ENCODE measurements at regions not wholly inside any gene's neighbourhood (a gene's known extent, or its start where the extent isn't known, plus 50 kb on each side); places are given as distances from the start of the nearest gene placed in this dataset.

GRCh38 chr19:30167976-30168635, 204.1 kb upstream of the ZNF536 start:
- TF ChIP-seq NR2C1 (IDR thresholded peaks at IDR 0.05) (no peak), TCF12 (IDR thresholded peaks at IDR 0.05; ENCODE audit: low read depth, low read length) (no peak), SP1 (IDR thresholded peaks at IDR 0.05; ENCODE audit: low read depth, low read length) (no peak), ESRRA (IDR thresholded peaks at IDR 0.05; ENCODE audit: low read length) (no peak), SUZ12 (IDR thresholded peaks at IDR 0.05; ENCODE audit: unreplicated experiment) (no peak), MXI1 (IDR thresholded peaks at IDR 0.05; ENCODE audit: low read depth, low read length) (no peak), SKIL (IDR thresholded peaks at IDR 0.05; ENCODE audit: low read depth, poor library complexity, severe bottlenecking) (no peak), ASH2L (IDR thresholded peaks at IDR 0.05; ENCODE audit: borderline replicate concordance, low read depth) (no peak), TAF1 (IDR thresholded peaks at IDR 0.05; ENCODE audit: borderline replicate concordance, low read depth, low read length) (no peak)
- TF ChIP-seq, protein P1, sequence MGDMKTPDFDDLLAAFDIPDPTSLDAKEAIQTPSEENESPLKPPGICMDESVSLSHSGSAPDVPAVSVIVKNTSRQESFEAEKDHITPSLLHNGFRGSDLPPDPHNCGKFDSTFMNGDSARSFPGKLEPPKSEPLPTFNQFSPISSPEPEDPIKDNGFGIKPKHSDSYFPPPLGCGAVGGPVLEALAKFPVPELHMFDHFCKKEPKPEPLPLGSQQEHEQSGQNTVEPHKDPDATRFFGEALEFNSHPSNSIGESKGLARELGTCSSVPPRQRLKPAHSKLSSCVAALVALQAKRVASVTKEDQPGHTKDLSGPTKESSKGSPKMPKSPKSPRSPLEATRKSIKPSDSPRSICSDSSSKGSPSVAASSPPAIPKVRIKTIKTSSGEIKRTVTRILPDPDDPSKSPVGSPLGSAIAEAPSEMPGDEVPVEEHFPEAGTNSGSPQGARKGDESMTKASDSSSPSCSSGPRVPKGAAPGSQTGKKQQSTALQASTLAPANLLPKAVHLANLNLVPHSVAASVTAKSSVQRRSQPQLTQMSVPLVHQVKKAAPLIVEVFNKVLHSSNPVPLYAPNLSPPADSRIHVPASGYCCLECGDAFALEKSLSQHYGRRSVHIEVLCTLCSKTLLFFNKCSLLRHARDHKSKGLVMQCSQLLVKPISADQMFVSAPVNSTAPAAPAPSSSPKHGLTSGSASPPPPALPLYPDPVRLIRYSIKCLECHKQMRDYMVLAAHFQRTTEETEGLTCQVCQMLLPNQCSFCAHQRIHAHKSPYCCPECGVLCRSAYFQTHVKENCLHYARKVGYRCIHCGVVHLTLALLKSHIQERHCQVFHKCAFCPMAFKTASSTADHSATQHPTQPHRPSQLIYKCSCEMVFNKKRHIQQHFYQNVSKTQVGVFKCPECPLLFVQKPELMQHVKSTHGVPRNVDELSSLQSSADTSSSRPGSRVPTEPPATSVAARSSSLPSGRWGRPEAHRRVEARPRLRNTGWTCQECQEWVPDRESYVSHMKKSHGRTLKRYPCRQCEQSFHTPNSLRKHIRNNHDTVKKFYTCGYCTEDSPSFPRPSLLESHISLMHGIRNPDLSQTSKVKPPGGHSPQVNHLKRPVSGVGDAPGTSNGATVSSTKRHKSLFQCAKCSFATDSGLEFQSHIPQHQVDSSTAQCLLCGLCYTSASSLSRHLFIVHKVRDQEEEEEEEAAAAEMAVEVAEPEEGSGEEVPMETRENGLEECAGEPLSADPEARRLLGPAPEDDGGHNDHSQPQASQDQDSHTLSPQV (IDR thresholded peaks at IDR 0.05), result no peak
- TF ChIP-seq, protein P2, sequence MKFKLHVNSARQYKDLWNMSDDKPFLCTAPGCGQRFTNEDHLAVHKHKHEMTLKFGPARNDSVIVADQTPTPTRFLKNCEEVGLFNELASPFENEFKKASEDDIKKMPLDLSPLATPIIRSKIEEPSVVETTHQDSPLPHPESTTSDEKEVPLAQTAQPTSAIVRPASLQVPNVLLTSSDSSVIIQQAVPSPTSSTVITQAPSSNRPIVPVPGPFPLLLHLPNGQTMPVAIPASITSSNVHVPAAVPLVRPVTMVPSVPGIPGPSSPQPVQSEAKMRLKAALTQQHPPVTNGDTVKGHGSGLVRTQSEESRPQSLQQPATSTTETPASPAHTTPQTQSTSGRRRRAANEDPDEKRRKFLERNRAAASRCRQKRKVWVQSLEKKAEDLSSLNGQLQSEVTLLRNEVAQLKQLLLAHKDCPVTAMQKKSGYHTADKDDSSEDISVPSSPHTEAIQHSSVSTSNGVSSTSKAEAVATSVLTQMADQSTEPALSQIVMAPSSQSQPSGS (IDR thresholded peaks at IDR 0.05; ENCODE audit: low read length), result no peak
- DNase-seq (ENCODE audit: low read depth, low spot score) (no peak), FAIRE-seq (no peak), ATAC-seq (no peak)
- no peak overlapping the region for H3K9ac ChIP-seq (ENCODE audit: control insufficient read depth, insufficient read depth, low read length)
- no peaks in the 10 kb centered on the region for H3K9me3 ChIP-seq (replicated peaks; ENCODE audit: control insufficient read depth, insufficient read depth, low read length)
- in situ Hi-C loops (cut with MboI), result no loop called here
- ChIA-PET POLR2A (interaction anchor here (0.6 kb wide), 1 partner anchor 499 kb away, joined by 5 read pairs; no protein-coding TSS in a partner anchor), RAD21 (ENCODE audit: unreplicated experiment) (no interaction called here), SMC1A (ENCODE audit: uncharacterized antibody, unreplicated experiment) (no interaction called here), CTCF (no interaction called here)
- WGBS (ENCODE audit: insufficient coverage, insufficient replicate concordance, low lambda C conversion rate, missing lambda C conversion rate), result 38% methylated on average over 13 of the region's 13 CpGs
- H3K36me3 ChIP-seq (ENCODE audit: control insufficient read depth in 2 of 2, insufficient read depth in 2 of 2, low read length in 1 of 2), result no peaks in the 10 kb centered on the region
- no TSS peak for BruUV-seq (replicated peaks)
- H3K79me2 ChIP-seq (ENCODE audit: control insufficient read depth, insufficient read depth, low read length), result no peaks in the 10 kb centered on the region
- intact Hi-C loops (cut with micrococcal nuclease; ENCODE audit: unreplicated experiment), result no loop called here
- no peaks in the 10 kb centered on the region for H4K20me1 ChIP-seq (ENCODE audit: control insufficient read depth, insufficient read depth)
- H3K27ac ChIP-seq (ENCODE audit: control insufficient read depth, insufficient read depth), result no peak overlapping the region
- H3K4me1 ChIP-seq (ENCODE audit: control insufficient read depth, insufficient read depth, low read length), result no peaks in the 10 kb centered on the region
- H3K27me3 ChIP-seq (replicated peaks in 1 of 2; ENCODE audit: control insufficient read depth in 2 of 2, insufficient read depth in 2 of 2, low read length in 1 of 2), result no peaks in the 10 kb centered on the region
- H3K4me3 ChIP-seq, result no peak overlapping the region
- no peak overlapping the region for H3K4me2 ChIP-seq (ENCODE audit: control insufficient read depth, insufficient read depth)
- H2AFZ ChIP-seq (ENCODE audit: control insufficient read depth, low read depth, low read length), result no peak overlapping the region
